GM19468 (cell line): ENCODE measurements at regions not wholly inside any gene's neighbourhood (a gene's known extent, or its start where the extent isn't known, plus 50 kb on each side); places are given as distances from the start of the nearest gene placed in this dataset.

ENCODE experiments used
- ATAC-seq: cut with Tn5 transposase; IDR thresholded peaks from one replicate; pipeline ENCODE4 v1.9.1; 2021; ENCODE audit warnings: mild to moderate bottlenecking, moderate library complexity, moderate number of reproducible peaks; ENCODE audit not compliant: unreplicated experiment; ENCODE audit errors: extremely low read depth

DNA sequence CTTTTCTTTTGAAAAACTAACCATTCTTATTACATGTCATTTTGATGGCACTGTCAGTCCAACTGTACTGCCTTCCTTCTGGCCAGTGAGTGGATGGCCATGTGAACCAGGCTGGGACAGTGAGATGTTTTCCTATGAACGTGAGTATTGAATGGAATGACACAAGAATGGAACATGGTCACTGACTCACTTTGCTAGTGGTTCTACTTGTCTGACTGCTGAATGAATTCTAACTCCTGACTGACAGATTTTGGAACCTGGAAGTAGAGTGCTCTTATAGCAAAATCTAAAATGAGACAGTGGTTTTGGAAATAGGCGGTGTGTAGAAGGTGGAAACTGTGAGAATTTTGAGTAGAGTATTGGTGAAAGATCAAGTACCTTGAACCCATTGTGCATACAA is 606.9 kb upstream of the KCNMB2 start:
- no peak for ATAC-seq

DNA sequence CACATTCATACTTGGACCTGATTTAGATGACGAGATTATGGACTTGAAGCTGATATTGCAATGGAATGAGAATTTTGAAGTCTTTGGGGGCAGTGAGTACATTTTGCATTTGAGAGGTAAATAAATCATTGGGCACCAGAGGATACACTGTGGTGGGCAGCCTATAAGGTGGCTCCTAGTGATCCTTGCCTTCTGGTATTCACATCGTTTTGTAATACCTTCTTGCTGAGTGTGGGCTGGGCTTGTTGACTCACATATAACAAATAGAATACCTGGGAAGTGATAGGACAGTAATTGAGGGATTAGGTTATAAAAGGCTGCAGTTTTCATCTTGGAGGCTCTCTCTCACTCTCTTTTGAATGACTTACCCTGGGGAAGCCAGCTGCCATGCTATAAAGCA is 605.5 kb upstream of the KCNMB2 start:
- no peak for ATAC-seq

DNA sequence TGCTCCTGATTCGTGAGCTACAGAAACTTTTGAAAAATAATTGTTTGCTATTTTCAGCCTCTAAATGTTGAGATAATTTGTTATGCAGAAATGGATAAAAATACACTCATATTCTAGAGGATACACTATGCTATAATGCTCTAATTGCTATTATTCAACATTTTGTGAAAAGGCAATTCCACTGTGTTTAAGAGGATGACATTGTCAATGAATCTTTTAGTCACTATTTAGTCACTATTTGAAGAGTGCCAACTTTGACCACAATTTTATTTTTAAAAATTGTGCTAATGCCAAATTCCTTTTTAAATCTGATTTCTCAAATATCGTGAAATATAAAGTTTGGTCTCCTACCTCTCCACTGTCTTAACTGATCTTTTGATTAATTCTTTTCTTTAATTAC is 604.9 kb upstream of the KCNMB2 start:
- ATAC-seq: no peak

DNA sequence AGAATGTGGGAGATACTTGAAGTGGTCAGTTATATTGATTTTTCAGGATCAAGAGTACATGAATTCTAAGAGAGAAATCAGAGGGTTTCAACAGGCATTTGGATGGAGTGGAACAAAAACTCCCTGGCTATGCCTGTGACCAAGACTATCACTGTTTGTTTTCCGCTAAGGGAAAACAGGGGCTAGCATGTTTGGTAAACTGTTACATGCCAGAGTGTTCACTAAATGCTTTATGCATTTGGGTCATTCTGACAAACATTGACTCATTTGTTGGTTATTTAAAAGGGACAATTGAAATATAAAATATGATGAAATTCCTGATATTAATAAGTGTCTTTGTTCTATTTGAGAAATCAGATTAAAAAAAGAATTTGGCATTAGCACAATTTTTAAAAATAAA is 603.9 kb upstream of the KCNMB2 start:
- ATAC-seq: no peak

DNA sequence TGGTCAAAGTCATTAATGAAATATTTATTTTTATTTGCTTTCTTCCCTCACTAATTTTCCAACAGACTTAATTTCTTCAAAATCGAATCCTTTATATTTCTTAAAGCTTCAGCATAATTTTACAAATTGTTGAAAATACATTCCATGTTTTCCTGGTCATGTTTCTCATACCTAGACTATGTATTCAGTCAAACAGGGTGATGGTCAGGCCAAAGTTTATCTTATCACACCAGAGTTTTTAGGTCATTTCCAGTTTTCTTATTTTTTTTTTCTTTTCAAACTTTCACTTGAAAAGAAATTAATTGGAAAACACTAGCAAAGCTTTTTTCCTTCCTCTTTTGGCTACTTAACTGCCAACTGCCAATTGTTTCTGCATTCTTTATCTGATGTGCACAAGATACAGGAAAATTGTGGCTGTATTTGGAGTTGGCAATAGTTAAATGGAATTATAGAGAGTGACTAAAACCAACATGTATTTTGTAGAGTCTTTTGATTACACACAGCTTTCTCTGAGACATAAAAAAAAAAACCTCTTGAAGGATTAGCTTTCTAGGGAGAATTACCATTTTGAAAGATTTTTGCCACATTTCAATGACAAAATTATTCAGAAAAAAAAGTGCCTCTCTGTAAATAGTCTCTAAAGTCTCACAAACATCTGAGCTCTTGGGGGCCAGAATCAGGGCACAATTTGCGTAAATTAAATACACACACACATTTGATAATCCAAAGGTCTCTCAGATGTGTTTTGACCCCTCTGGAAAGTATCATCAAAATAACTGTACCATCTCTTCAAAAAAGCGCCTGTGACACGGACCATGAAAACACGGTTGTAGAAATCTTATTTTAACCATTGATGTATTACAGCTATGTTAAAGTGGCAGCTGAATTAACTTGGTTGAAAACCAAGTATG is 603.2 kb upstream of the KCNMB2 start:
- ATAC-seq: no peak

DNA sequence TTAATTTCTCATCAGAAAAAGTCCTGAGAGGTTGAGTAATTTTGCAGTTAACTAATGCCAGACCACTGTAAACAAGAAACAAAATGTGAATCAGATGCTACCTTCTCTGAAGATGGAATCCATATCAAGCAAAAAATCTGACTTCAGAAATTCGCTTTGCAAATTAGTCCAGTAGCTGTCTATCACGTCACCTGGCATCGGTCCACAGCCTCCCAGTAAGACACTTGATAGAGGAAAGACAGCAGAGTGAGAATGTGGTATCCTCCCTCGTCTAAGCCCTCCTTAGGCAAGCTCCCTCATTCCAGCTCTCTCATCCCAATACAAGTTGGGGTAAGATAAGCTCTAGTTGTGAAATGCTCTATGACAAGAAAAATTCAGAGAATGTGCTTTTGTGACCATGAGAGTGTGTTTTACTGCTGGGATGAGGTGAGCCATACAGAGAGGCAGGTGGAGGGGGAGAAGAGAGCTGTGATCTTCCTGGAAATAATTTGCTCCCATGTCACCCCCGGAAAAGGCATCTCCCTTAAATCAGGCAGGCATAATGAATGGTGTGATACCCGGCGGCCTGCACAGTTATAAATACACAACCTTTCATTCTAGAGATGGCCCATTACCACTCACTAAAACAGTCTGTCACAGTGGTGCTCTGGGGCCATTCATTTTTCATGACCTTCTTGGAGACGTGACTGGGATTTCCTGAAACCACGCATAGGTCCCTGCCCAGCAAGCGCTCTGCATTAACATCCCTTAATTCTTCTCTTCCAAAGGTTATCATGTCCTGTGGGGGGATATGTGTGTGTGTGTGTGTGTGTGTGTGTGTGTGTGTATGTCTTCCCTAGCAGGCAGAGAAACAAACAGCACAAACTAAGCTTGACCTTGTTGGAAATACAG is 602.0 kb upstream of the KCNMB2 start:
- no peak for ATAC-seq

DNA sequence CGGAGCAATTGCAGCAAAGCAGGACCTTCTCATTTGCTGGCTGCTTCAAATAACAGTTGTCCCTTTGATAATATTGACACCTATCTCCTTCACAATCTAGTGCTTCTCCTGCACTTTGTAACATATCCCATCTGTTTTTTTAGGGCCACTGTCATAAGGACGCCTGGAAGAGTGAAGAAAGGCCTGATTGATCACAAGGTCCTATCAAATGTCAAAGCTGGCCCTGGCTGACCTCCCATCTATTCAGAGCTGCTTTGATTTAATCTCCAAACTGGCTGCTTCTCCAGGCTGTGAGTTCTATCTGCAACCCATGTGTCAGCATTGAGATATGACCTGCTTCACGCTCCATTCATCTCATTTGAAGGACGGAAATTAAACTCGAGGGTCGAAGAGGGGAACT is 601.2 kb upstream of the KCNMB2 start:
- no peak for ATAC-seq

DNA sequence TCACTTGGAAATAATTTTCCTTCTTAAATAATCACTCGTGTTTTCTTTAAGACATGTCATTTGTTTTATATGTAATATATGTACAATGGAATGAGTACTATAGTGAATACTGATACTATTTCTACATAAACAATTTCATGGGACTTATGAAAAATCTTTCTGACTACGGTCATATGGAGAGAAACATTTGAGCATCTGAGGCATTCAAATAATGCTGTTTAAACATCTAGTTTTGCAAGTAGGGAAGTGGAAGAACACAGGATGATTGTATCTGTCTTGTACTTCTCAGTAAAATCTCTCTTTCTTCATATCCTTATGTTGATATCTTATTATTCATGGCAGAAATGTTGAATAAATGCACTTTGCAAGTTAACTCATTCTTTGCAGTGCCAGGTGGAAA is 599.5 kb upstream of the KCNMB2 start:
- ATAC-seq: no peak

DNA sequence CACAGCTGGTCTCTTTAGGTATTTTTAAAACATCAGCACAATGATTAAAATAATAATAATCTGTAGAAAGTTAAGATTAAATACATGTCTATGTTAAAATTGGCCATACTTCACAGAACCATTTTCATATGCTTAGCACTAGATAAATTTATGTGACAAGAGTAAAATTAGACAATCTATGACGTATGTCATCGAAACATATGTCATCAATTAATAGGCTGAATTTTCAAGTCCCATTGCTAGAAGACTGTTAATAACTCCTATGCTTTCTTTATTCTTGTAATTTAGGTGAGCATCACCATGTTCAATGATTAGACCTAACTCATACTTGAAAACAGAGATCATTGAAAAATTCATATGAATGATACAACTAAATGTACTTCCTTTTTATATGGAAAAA is 593.3 kb upstream of the KCNMB2 start:
- no peak for ATAC-seq

DNA sequence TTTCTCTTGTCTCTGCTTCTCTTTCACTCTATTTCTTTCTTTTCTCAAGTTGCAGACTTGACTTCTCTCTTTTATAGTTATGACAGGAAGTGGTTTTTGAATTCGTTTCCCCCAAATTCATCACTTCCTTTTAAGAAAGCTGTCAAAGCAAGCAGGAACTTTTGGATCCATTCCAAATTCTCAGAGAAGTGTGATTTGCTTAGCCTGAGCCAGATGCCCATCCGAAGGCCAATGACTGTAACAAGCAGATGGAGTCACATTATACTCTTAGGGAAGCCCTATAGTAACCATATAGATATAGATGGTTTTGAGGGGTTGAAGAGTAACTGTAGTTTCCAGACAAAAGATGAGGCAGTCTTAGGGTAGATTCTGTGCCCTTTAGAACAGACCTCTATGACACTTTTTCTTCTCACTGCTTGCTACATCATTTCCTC is 592.0 kb upstream of the KCNMB2 start:
- no peak for ATAC-seq

DNA sequence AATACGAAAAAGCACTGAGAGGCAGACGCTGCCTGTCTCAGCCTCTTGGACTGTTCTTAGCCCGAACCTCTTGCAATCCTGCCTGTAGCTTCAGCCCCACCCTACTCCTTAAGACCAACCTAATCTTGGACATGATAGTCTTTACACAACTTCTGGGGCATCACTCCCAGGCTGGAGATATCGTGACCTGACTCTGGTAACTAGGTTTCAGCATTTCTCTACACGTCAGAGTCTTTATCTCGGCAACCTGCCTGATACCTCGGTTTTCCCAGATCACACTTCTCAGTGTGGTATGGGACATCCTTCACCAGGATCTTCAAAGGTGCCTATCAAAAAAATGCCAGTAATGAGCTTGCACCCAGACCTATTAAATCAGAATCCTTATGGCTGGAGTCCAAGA is 590.2 kb upstream of the KCNMB2 start:
- ATAC-seq: no peak

DNA sequence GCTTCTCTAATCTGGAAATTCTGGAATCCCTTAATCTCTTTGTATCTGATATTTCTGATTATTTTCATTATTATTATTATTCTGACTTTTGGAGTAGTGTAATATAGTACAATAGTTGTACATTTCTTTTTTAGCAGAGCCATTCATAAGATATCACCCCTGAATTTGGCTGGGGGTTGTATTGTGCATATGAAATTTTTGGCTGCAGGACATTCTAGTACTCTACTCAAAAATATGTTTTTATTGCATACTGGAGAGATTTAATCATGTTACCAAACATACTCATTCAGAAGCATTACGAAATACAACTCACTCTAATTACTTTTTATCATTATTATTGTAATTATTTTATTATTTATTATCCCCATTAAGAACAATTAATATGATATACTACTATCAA is 589.7 kb upstream of the KCNMB2 start:
- no peak for ATAC-seq

DNA sequence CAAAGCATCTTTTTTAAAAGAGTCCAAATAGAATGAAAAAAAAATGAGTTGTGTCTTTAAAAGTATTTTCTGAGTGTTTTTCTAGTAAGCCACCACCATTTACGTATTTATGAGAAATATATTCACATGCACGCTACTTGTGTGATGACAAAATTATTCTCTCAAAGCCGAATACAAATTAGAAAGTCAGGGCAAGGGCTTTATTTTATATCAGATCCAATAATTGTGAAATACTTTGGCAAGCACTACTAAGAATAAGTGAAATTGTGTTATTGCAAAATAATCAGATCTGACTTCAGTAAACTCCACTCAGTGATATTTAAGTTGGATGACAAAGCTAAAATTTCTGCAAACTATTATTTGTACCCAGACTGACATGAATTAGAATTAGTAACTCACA is 589.3 kb upstream of the KCNMB2 start:
- ATAC-seq: no peak

DNA sequence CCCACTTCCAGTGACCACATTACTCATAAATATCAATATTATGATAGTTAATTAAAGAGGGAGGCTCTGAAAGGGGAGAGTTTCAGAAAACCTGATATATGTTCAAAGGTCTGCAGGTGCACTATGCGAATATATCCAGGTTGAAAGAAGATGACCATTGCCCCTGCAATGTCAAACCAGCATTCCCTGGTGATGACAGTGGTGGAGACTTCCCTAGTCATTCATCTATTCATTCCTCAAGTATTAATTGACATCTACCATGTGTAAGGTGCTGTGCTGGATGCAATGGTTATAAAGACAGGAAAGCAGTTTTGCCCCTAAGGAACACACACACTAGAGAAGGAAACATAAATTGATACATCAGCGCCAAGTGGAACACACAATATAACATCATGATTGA is 588.3 kb upstream of the KCNMB2 start:
- ATAC-seq: no peak

DNA sequence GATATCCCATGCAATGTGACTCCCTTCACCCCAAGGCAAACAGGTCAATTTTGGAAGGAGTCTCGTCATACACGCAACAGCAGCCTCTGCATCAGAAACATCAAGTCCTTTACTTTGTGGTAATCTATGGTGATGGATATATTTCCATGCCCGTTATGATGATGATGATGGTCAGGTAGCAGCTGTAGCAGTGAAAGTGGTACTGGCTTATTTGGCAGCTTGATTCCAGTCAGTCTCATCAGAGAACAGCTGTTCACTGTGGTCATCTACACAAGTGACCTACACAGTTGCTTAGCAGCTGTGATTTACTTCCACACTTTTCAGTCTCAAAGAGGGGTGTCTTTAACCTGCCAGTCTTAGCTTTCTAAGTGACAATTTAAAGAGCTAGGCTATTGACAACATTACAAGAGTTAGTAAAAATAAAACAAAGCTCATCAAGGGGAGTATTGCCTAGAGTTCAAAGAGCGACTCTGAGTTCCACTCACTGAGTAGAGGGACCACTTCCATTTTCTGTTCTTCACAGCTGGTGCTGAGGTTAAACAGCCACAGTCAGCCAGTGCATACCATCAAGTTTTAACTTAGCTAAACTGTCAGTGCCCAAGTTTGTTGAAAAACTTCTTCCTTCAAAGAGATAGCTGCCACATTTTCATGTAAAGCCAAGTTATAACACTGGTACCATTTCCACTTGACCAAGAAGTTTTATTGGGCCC is 587.4 kb upstream of the KCNMB2 start:
- no peak for ATAC-seq

DNA sequence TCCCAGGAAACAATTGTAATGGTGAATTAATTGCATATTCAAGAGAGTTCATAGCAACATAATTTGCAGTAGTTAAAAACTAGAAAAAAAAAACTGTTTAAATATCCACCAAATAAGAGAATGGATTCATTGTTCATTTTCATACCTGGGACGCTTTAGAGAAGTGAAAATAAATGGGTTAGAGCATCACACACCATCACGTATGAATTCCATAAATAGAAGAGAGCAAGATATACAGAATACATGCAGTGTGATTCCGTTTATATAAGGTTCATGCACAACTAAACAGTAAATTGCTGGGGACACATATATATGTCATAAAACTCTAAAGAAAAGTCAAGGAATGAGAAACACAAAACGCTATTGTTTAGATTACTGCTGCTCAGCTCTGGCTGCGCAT is 577.0 kb upstream of the KCNMB2 start:
- ATAC-seq: no peak

DNA sequence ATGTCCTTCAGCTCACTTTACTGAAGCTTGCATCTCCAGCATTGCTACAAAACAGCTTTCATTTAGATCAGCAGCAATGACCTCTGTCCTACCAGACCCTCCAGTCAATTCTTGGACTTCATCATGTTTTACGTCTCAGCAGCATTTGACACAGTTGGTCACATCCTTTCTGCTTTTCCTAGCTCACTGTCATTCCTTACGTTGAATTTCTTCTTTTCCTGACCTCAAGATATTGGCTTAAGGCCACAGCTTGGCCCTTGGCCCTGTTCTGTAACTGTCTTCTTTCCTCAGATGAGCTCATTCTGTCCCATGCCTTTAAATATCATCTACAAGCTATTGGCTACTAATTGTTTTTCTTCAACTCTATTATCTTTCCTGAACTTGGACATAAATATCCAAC is 576.2 kb upstream of the KCNMB2 start:
- ATAC-seq: no peak

DNA sequence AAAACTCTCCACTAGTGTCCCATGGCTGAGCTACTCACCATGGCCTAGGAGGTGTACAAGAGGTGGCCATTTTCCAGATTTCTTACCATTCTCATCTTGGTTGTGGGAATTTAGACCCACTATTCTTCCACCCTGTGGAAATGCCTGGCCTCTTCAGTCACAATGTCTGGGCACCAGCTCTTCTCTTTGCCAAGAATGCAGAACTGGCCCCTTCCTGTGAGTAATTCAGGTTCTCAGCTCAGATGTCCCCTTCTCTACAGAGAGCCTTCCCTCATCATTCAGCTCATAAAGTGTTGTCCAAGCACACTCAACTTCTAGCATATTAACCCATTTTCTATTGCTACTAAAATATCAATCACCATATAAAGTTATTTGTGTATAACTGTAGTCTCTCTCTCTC is 575.5 kb upstream of the KCNMB2 start:
- ATAC-seq: no peak

DNA sequence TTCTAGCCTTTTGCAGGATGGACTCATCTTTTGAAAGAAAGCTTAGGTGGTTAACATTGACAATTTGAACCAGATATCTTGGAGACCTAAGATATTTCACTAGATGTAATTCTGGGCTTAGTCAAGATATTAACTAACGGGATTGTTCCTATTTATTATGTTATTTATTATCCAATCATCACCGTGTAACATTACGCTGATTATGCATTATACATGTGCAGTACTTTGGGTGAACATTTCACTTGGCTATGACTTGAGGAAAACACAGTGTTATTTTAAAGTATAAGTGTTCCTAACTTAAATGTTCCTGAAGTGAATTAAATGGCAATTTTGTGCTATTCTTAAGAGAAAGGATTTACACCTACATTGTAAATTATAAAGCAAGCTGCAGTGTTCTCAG is 574.5 kb upstream of the KCNMB2 start:
- ATAC-seq: no peak

DNA sequence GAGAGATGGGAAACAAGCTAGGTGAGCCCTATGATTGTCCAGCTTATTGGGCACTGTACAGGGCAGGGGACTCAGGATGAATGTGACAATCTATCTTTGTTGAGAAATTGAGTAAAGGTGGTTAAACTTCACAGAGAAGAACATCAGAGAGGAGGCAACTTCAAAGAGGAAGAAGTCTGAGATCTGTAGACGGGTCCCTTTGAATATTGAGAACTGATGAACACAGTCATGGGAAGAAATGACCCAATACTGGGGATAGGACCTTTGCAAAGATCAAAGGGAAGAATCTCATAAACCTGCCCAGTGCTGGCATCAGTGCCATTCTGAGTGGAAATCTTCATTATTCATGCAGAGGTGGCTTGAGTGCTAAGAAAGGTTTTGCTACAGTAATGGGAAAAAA is 569.7 kb upstream of the KCNMB2 start:
- ATAC-seq: no peak

DNA sequence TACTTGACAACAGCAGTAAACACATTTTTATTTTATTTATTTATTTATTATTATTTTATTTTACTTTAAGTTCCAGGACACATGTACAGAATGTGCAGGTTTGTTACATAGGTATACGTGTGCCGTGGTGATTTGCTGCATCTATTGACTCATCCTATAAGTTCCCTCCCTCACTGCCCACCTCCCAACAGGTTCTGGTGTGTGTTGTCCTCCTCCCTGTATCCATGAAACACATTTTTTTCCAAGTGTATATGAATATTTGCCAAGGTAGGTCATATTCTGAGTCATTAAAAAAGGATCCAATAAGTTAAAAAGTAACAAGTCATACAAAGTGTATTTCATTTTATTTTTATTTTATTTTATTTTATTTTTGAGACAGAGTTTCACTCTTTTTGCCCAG is 567.3 kb upstream of the KCNMB2 start:
- ATAC-seq: no peak
